GM23338 (cell line): ENCODE measurements at regions not wholly inside any gene's neighbourhood (a gene's known extent, or its start where the extent isn't known, plus 50 kb on each side); places are given as distances from the start of the nearest gene placed in this dataset.
"Not testable (repeated sequence)": the region's sequence is repeated elsewhere in the genome, so short reads cannot be mapped to it uniquely, and the experiment has no call there.

ENCODE experiments used
- ATAC-seq: fragments of 200-7000 bp; cut with Tn5 transposase; 3 replicates; pipeline ENCODE4 v1.9.1; 2020
- DNase-seq: peaks from one replicate; pipeline ENCODE4 v3.0.0-alpha.2; 2015; ENCODE audit warnings: low spot score
- H2AFZ ChIP-seq: fragments of 200-600 bp; sonication (generic); 2 replicates; pipeline ENCODE4 v1.8.0; 2016; ENCODE audit warnings: antibody characterized with exemption, mild to moderate bottlenecking, moderate library complexity
- H3F3A ChIP-seq: fragments of 200-600 bp; sonication (generic); replicated peaks from 2 replicates; pipeline ENCODE4 v1.8.0; 2017; ENCODE audit warnings: antibody characterized with exemption, mixed run types, low read depth
- H3K27ac ChIP-seq: fragments of 200-600 bp; sonication (generic); 2 replicates; pipeline ENCODE4 v1.6.1; 2016; ENCODE audit warnings: low read depth
- H3K27me3 ChIP-seq: fragments of 200-600 bp; sonication (generic); 2 replicates; pipeline ENCODE4 v1.8.0; 2016; ENCODE audit warnings: mild to moderate bottlenecking, mixed run types, moderate library complexity; ENCODE audit not compliant: insufficient read depth
- H3K36me3 ChIP-seq: fragments of 200-600 bp; sonication (generic); 2 replicates; pipeline ENCODE4 v1.8.0; 2016; ENCODE audit warnings: mild to moderate bottlenecking; ENCODE audit not compliant: insufficient read depth
- H3K4me1 ChIP-seq: fragments of 200-600 bp; sonication (generic); 2 replicates; pipeline ENCODE4 v1.8.0; 2016; ENCODE audit warnings: mild to moderate bottlenecking, moderate library complexity; ENCODE audit not compliant: insufficient read depth
- H3K4me2 ChIP-seq: fragments of 200-600 bp; sonication (generic); 2 replicates; pipeline ENCODE4 v1.7.1; 2017; ENCODE audit warnings: mixed run types
- H3K4me3 ChIP-seq: fragments of 200-600 bp; sonication (generic); 2 replicates; pipeline ENCODE4 v1.6.1; 2016; ENCODE audit warnings: mixed run types
- H3K79me2 ChIP-seq: fragments of 200-600 bp; sonication (generic); replicated peaks from 2 replicates; pipeline ENCODE4 v1.8.0; 2017; ENCODE audit warnings: mild to moderate bottlenecking; ENCODE audit not compliant: insufficient read depth
- H3K9me2 ChIP-seq: fragments of 200-600 bp; sonication (generic); 2 replicates; pipeline ENCODE4 v1.8.0; 2017; ENCODE audit not compliant: insufficient read depth
- H4K20me1 ChIP-seq: fragments of 200-600 bp; sonication (generic); replicated peaks from 2 replicates; pipeline ENCODE4 v1.8.0; 2017; ENCODE audit warnings: mild to moderate bottlenecking; ENCODE audit not compliant: insufficient read depth
- H3K27ac Mint-ChIP-seq: 2 replicates; pipeline ENCODE4 v1.8.0; 2020; ENCODE audit warnings: inconsistent platforms, mild to moderate bottlenecking, moderate library complexity, mixed read lengths
- H3K27me3 Mint-ChIP-seq: 3 replicates; pipeline ENCODE4 v1.8.0; 2022; ENCODE audit warnings: low read depth, mild to moderate bottlenecking, moderate library complexity, mixed read lengths, inconsistent platforms; ENCODE audit not compliant: insufficient read depth, poor library complexity
- H3K36me3 Mint-ChIP-seq: 3 replicates; pipeline ENCODE4 v1.8.0; 2021; ENCODE audit warnings: low read depth, mild to moderate bottlenecking, inconsistent platforms, moderate library complexity, mixed read lengths
- H3K4me1 Mint-ChIP-seq: 3 replicates; pipeline ENCODE4 v1.8.0; 2020; ENCODE audit warnings: mild to moderate bottlenecking, inconsistent platforms, mixed read lengths
- H3K4me3 Mint-ChIP-seq: 3 replicates; pipeline ENCODE4 v1.8.0; 2021; ENCODE audit warnings: moderate library complexity, mild to moderate bottlenecking, inconsistent platforms, mixed read lengths
- H3K9me3 Mint-ChIP-seq: 3 replicates; pipeline ENCODE4 v1.8.0; 2020; ENCODE audit warnings: moderate library complexity, mild to moderate bottlenecking, inconsistent platforms, mixed read lengths
- CREB1 ChIP-seq: fragments of 250-450 bp; sonication (Bioruptor Pico); IDR thresholded peaks from 2 replicates; pipeline ENCODE4 v1.5.0; 2020; ENCODE audit warnings: low read depth, mild to moderate bottlenecking, moderate library complexity
- ETS1 ChIP-seq: IDR thresholded peaks from 2 replicates; pipeline ENCODE4 v1.6.1; 2016; ENCODE audit warnings: antibody characterized with exemption
- EZH2 ChIP-seq: fragments of 200-600 bp; sonication (generic); IDR thresholded peaks from one replicate; pipeline ENCODE4 v1.8.0; 2017; ENCODE audit warnings: antibody characterized with exemption, mild to moderate bottlenecking, low read depth; ENCODE audit not compliant: unreplicated experiment
- EZH2phosphoT487 ChIP-seq: fragments of 200-600 bp; sonication (generic); IDR thresholded peaks from one replicate; pipeline ENCODE4 v1.8.1; 2018; ENCODE audit warnings: antibody characterized with exemption; ENCODE audit not compliant: unreplicated experiment
- NANOG ChIP-seq: IDR thresholded peaks from 2 replicates; pipeline ENCODE4 v1.6.1; 2016; ENCODE audit warnings: antibody characterized with exemption, borderline replicate concordance
- POLR2AphosphoS5 ChIP-seq: IDR thresholded peaks from 2 replicates; pipeline ENCODE4 v1.6.1; 2016; ENCODE audit warnings: antibody characterized with exemption, low read depth
- ZNF114 ChIP-seq: fragments of 250-450 bp; sonication (Bioruptor Pico); IDR thresholded peaks from 2 replicates; pipeline ENCODE4 v1.5.0; 2020; ENCODE audit warnings: mild to moderate bottlenecking, moderate library complexity
- ZNF331 ChIP-seq: fragments of 250-450 bp; sonication (Bioruptor Pico); IDR thresholded peaks from 2 replicates; pipeline ENCODE4 v1.5.0; 2020; ENCODE audit warnings: low read depth, mild to moderate bottlenecking, moderate library complexity
- TF ChIP-seq, protein P1 (sequence below), 2 experiments: fragments of 200-600 bp in 1 of 2; sonication (generic) in 1 of 2; conservative IDR thresholded peaks; 2 replicates each; pipeline versions ENCODE4 v1.5.1 to v1.6.1; 2016 to 2017; ENCODE audit warnings: antibody characterized with exemption in 2 of 2, low read depth in 2 of 2, mild to moderate bottlenecking in 2 of 2, moderate library complexity in 1 of 2
- TF ChIP-seq, protein P2 (sequence below): IDR thresholded peaks from one replicate; pipeline ENCODE4 v1.6.1; 2018; ENCODE audit warnings: antibody characterized with exemption; ENCODE audit not compliant: unreplicated experiment

DNA sequence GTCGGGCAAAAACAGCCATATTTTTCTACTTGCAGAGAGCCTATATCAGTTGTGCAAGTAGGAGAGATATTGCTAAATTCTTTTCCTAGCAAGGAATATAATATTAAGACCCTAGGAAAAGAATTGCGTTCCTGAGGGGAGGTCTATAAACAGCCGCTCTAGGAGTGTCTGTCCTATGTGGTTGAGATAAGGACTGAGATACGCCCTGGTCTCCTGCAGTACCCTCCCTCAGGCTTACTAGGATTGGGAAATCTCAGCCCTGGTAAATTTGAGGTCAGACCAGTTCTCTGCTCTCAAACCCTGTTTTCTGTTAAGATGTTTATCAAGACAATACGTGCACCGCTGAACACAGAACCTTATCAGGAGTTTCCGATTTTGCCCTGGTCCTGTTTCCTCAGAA is 250.1 kb upstream of the WDFY3 start:
- H3K4me1 Mint-ChIP-seq, H3K27ac Mint-ChIP-seq, H3K27me3 Mint-ChIP-seq: not testable (repeated sequence)

DNA sequence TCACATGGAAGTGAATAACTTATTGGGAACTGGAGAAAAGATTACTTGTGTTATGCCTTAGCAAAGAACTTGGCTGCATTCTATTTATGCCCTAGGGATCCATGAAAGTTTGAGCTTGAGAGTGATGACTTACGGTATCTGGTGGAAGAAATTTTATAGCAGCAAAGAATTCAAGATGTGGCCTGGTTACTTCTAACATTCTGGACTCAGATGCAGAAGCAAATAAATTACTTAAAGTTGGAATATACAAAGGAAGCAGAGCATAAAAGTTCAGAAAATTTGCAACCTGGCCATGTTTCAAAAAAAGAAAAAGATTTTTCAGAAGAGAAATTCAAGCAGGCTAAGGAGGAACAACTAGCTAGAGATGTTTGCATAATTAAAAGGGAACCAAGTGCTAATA is 252.3 kb upstream of the WDFY3 start:
- Histone ChIP-seq H3K27me3 (no peaks in the 10 kb centered on the region), H3K9me2 (peaks cover 11% of the 10 kb centered on the region), H3K4me3 (no peak overlapping the region), H3F3A (no peaks in the 10 kb centered on the region), H3K27ac (no peak overlapping the region), H3K4me1 (no peaks in the 10 kb centered on the region), H2AFZ (no peak overlapping the region), H3K4me2 (no peak overlapping the region), H3K79me2 (no peaks in the 10 kb centered on the region), H4K20me1 (no peaks in the 10 kb centered on the region), H3K36me3 (no peaks in the 10 kb centered on the region)
- H3K4me3 Mint-ChIP-seq = no peak overlapping the region
- DNase-seq (no peak), ATAC-seq (no peak)
- peaks cover 13% of the 10 kb centered on the region for H3K36me3 Mint-ChIP-seq
- no peak overlapping the region for H3K27ac Mint-ChIP-seq
- H3K27me3 Mint-ChIP-seq = no peaks in the 10 kb centered on the region
- TF ChIP-seq NANOG (no peak), CREB1 (CRISPR knock-in tag) (no peak), EZH2phosphoT487 (no peak)
- TF ChIP-seq, protein P1, sequence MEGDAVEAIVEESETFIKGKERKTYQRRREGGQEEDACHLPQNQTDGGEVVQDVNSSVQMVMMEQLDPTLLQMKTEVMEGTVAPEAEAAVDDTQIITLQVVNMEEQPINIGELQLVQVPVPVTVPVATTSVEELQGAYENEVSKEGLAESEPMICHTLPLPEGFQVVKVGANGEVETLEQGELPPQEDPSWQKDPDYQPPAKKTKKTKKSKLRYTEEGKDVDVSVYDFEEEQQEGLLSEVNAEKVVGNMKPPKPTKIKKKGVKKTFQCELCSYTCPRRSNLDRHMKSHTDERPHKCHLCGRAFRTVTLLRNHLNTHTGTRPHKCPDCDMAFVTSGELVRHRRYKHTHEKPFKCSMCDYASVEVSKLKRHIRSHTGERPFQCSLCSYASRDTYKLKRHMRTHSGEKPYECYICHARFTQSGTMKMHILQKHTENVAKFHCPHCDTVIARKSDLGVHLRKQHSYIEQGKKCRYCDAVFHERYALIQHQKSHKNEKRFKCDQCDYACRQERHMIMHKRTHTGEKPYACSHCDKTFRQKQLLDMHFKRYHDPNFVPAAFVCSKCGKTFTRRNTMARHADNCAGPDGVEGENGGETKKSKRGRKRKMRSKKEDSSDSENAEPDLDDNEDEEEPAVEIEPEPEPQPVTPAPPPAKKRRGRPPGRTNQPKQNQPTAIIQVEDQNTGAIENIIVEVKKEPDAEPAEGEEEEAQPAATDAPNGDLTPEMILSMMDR (conservative IDR thresholded peaks at IDR 0.05; ENCODE audit: low read depth in 2 of 2) = no peak
- peaks cover 44% of the 10 kb centered on the region for H3K9me3 Mint-ChIP-seq
- H3K4me1 Mint-ChIP-seq = no peaks in the 10 kb centered on the region

More for the DNA sequence above, 250.1 kb upstream of the WDFY3 start:
- ATAC-seq, H3F3A ChIP-seq, H2AFZ ChIP-seq, DNase-seq, H3K27me3 ChIP-seq, H3K4me3 Mint-ChIP-seq, H3K4me3 ChIP-seq, H3K4me1 ChIP-seq, H3K4me2 ChIP-seq, H3K9me2 ChIP-seq, H3K36me3 ChIP-seq, H3K27ac ChIP-seq, H4K20me1 ChIP-seq, H3K79me2 ChIP-seq: not testable (repeated sequence)
- peaks cover 13% of the 10 kb centered on the region for H3K36me3 Mint-ChIP-seq
- H3K9me3 Mint-ChIP-seq = peaks cover 46% of the 10 kb centered on the region

- peaks cover 11% of the 10 kb centered on the region for H3K9me2 ChIP-seq
- no peak overlapping the region for H3K4me2 ChIP-seq
- DNase-seq (no peak), ATAC-seq (no peak)
- H2AFZ ChIP-seq = no peak overlapping the region
- no peaks in the 10 kb centered on the region for H3K4me1 ChIP-seq
- H3K27me3 ChIP-seq = no peaks in the 10 kb centered on the region
- Mint-ChIP-seq H3K27me3 (no peaks in the 10 kb centered on the region), H3K4me1 (no peaks in the 10 kb centered on the region), H3K36me3 (peaks cover 12% of the 10 kb centered on the region), H3K9me3 (peaks cover 41% of the 10 kb centered on the region), H3K27ac (no peak overlapping the region), H3K4me3 (no peak overlapping the region)
- no peaks in the 10 kb centered on the region for H3F3A ChIP-seq
- H3K4me3 ChIP-seq = no peak overlapping the region
- no peak overlapping the region for H3K27ac ChIP-seq
- H3K79me2 ChIP-seq = no peaks in the 10 kb centered on the region
- no peaks in the 10 kb centered on the region for H3K36me3 ChIP-seq
- H4K20me1 ChIP-seq = no peaks in the 10 kb centered on the region
- no peak for TF ChIP-seq POLR2AphosphoS5
- no peak for TF ChIP-seq ZNF331 (CRISPR knock-in tag)
- TF ChIP-seq, protein P2, sequence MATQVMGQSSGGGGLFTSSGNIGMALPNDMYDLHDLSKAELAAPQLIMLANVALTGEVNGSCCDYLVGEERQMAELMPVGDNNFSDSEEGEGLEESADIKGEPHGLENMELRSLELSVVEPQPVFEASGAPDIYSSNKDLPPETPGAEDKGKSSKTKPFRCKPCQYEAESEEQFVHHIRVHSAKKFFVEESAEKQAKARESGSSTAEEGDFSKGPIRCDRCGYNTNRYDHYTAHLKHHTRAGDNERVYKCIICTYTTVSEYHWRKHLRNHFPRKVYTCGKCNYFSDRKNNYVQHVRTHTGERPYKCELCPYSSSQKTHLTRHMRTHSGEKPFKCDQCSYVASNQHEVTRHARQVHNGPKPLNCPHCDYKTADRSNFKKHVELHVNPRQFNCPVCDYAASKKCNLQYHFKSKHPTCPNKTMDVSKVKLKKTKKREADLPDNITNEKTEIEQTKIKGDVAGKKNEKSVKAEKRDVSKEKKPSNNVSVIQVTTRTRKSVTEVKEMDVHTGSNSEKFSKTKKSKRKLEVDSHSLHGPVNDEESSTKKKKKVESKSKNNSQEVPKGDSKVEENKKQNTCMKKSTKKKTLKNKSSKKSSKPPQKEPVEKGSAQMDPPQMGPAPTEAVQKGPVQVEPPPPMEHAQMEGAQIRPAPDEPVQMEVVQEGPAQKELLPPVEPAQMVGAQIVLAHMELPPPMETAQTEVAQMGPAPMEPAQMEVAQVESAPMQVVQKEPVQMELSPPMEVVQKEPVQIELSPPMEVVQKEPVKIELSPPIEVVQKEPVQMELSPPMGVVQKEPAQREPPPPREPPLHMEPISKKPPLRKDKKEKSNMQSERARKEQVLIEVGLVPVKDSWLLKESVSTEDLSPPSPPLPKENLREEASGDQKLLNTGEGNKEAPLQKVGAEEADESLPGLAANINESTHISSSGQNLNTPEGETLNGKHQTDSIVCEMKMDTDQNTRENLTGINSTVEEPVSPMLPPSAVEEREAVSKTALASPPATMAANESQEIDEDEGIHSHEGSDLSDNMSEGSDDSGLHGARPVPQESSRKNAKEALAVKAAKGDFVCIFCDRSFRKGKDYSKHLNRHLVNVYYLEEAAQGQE = no peak
- TF ChIP-seq CREB1 (CRISPR knock-in tag) = no peak
- TF ChIP-seq EZH2 = no peak
- no peak for TF ChIP-seq NANOG
- TF ChIP-seq EZH2phosphoT487 = no peak
- TF ChIP-seq ZNF114 = no peak
- TF ChIP-seq ETS1 = no peak
These were observed 253.3 kb upstream of the ARHGAP24 start for GRCh38 chr4:85221606-85222005.
